HCT116 (cell line): ENCODE measurements at regions not wholly inside any gene's neighbourhood (a gene's known extent, or its start where the extent isn't known, plus 50 kb on each side); places are given as distances from the start of the nearest gene placed in this dataset.

Source experiments
- ATAC-seq: fragments of 200-7000 bp; cut with Tn5 transposase; 2 replicates; pipeline ENCODE4 v1.9.1; 2020; ENCODE audit warnings: mild to moderate bottlenecking, moderate library complexity
- BruUV-seq: library from RNA; stranded (reverse); fragments of 400-500 nt; replicated peaks from 2 replicates; lab custom pipeline; 2021; lab: Mats Ljungman, UMichigan
- CTCF ChIA-PET: fragments of 300-600 bp; sonication (Branson Sonifier 250); formaldehyde crosslinking; loops from one replicate; lab custom pipeline; 2021; ENCODE audit warnings: antibody characterized with exemption; lab: Charles Lee
- POLR2A ChIA-PET: fragments of 300-600, 350-600 bp; sonication (Branson Sonifier 250); formaldehyde crosslinking; loops from one replicate; lab custom pipeline; 2021; ENCODE audit warnings: antibody characterized with exemption; lab: Charles Lee
- RAD21 ChIA-PET, 2 experiments: fragments of 300-600 bp; sonication (Branson Sonifier 250); formaldehyde crosslinking; loops; one replicate each; lab custom pipeline; 2023; ENCODE audit warnings: low total read pairs in 2 of 2; ENCODE audit not compliant: uncharacterized antibody in 2 of 2, unreplicated experiment in 2 of 2, low non-redundant PET in 1 of 2; lab: Charles Lee
- DNase-seq: peaks from one replicate; pipeline ENCODE4 v3.0.0-alpha.2; 2010; ENCODE audit warnings: low read depth, low spot score
- H2AFZ ChIP-seq: fragments of 200-600 bp; shearing (Covaris generic), sonication (generic); 2 replicates; pipeline ENCODE4 v1.6.1; 2017; ENCODE audit warnings: low read depth, mixed run types, mixed read lengths, antibody characterized with exemption, low read length; ENCODE audit not compliant: poor library complexity, severe bottlenecking
- H3K27ac ChIP-seq: 2 replicates; pipeline ENCODE4 v1.5.1; 2012; ENCODE audit warnings: low read depth, low read length
- H3K27me3 ChIP-seq: fragments of 200-600 bp; sonication (generic); 2 replicates; pipeline ENCODE4 v1.6.1; 2016; ENCODE audit warnings: mixed run types, low read length, mixed read lengths; ENCODE audit not compliant: insufficient read depth
- H3K36me3 ChIP-seq, 2 experiments: fragments of 200-500 bp in 1 of 2; fragments of 200-600 bp in 1 of 2; sonication (Bioruptor generic) in 1 of 2; sonication (generic) in 1 of 2; 2 replicates each; pipeline versions ENCODE4 v1.5.1 to v1.6.1; 2014 to 2016; ENCODE audit warnings: low read length in 2 of 2, inconsistent platforms in 1 of 2, mixed read lengths in 1 of 2, mixed run types in 1 of 2; ENCODE audit not compliant: insufficient read depth in 2 of 2, control insufficient read depth in 1 of 2
- H3K4me1 ChIP-seq, 2 experiments: fragments of 200-600 bp in 1 of 2; sonication (generic) in 1 of 2; 2 replicates each; pipeline versions ENCODE4 v1.5.1 to v1.6.1; 2012 to 2017; ENCODE audit warnings: low read length in 2 of 2, inconsistent platforms in 1 of 2, mild to moderate bottlenecking in 1 of 2, mixed read lengths in 1 of 2, mixed run types in 1 of 2, moderate library complexity in 1 of 2; ENCODE audit not compliant: insufficient read depth in 2 of 2, control insufficient read depth in 1 of 2
- H3K4me2 ChIP-seq: fragments of 200-600 bp; sonication (generic); 2 replicates; pipeline ENCODE4 v1.6.1; 2017; ENCODE audit warnings: mixed run types, low read length, mixed read lengths
- H3K4me3 ChIP-seq, 2 experiments: fragments of 200-600 bp in 1 of 2; sonication (generic) in 1 of 2; replicated peaks in 1 of 2; 2 replicates each; pipeline ENCODE4 v1.5.1; 2011 to 2016; ENCODE audit warnings: low read length in 2 of 2, control low read depth in 1 of 2, low read depth in 1 of 2, mild to moderate bottlenecking in 1 of 2, mixed read lengths in 1 of 2, mixed run types in 1 of 2
- H3K79me2 ChIP-seq: fragments of 200-600 bp; sonication (generic); 2 replicates; pipeline ENCODE4 v1.6.1; 2017; ENCODE audit warnings: mild to moderate bottlenecking, mixed run types, low read length, moderate library complexity, mixed read lengths; ENCODE audit not compliant: insufficient read depth
- H3K9ac ChIP-seq: fragments of 200-600 bp; sonication (generic); 2 replicates; pipeline ENCODE4 v1.6.1; 2016; ENCODE audit warnings: low read length, mixed read lengths
- H3K9me2 ChIP-seq: fragments of 200-600 bp; sonication (generic), shearing (Covaris generic); 2 replicates; pipeline ENCODE4 v1.6.1; 2017; ENCODE audit warnings: mixed run types, mild to moderate bottlenecking, moderate library complexity; ENCODE audit not compliant: insufficient read depth
- H3K9me3 ChIP-seq, 2 experiments: fragments of 200-500 bp in 1 of 2; fragments of 200-600 bp in 1 of 2; sonication (Bioruptor generic) in 1 of 2; sonication (generic) in 1 of 2; 2 replicates each; pipeline ENCODE4 v1.6.1; 2014 to 2017; ENCODE audit warnings: low read length in 2 of 2, mixed read lengths in 2 of 2, inconsistent platforms in 1 of 2, low read depth in 1 of 2, mild to moderate bottlenecking in 1 of 2, mixed run types in 1 of 2, moderate library complexity in 1 of 2; ENCODE audit not compliant: control insufficient read depth in 1 of 2, insufficient read depth in 1 of 2
- H4K20me1 ChIP-seq: fragments of 200-600 bp; sonication (generic), shearing (Covaris generic); 2 replicates; pipeline ENCODE4 v1.6.1; 2017; ENCODE audit warnings: mixed run types, mild to moderate bottlenecking, moderate library complexity; ENCODE audit not compliant: insufficient read depth
- CBX3 ChIP-seq: IDR thresholded peaks from 2 replicates; pipeline ENCODE4 v1.6.1; 2012; ENCODE audit warnings: low read depth
- EGR1 ChIP-seq: IDR thresholded peaks from 2 replicates; pipeline ENCODE4 v1.6.1; 2012; ENCODE audit warnings: low read depth
- POLR2AphosphoS5 ChIP-seq: IDR thresholded peaks from 2 replicates; pipeline ENCODE4 v1.6.1; 2011; ENCODE audit warnings: mild to moderate bottlenecking, low read depth, low read length, moderate library complexity
- SIN3A ChIP-seq: IDR thresholded peaks from 2 replicates; pipeline ENCODE4 v1.6.1; 2012; ENCODE audit warnings: low read depth
- SRF ChIP-seq: IDR thresholded peaks from 2 replicates; pipeline ENCODE4 v1.6.1; 2012; ENCODE audit warnings: low read depth
- TCF7L2 ChIP-seq: IDR thresholded peaks from 2 replicates; pipeline ENCODE4 v1.7.0; 2011; ENCODE audit warnings: borderline replicate concordance, inconsistent platforms; ENCODE audit not compliant: insufficient read depth, insufficient read length; ENCODE audit errors: extremely low read depth
- YY1 ChIP-seq: IDR thresholded peaks from 2 replicates; pipeline ENCODE4 v1.6.1; 2011; ENCODE audit warnings: low read length, low read depth, moderate library complexity, mild to moderate bottlenecking; ENCODE audit not compliant: insufficient replicate concordance; ENCODE audit errors: extremely low read depth
- ZBTB33 ChIP-seq: IDR thresholded peaks from 2 replicates; pipeline ENCODE4 v1.6.1; 2011; ENCODE audit warnings: mild to moderate bottlenecking, low read length, moderate library complexity; ENCODE audit not compliant: insufficient replicate concordance; ENCODE audit errors: extremely low read depth
- intact Hi-C: fragments of 100-400 bp; cut with micrococcal nuclease; formaldehyde crosslinking; loops from 2 replicates; pipeline ENCODE4 v1.10.0; 2022

DNA sequence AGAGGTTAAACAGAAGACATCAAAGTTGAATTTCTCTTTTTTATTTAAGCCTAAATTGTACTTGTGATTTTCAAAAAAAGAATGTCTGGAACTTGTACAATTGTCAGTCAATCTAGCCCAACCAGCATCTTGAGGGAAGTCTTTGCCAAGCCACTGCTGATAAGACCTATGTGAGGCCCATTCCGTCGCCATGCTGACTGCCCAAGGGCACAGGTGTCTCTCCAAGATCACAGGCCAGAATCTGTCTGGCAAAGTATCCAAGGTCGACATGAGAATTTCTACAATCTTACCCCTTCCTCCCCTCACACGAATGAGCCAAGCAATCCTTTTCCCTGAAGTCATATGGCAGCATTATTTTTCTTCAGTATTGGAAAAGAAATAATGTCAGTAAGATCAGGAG, 614.5 kb downstream of the CBLN4 start:
- CTCF ChIA-PET: no interaction called here
- Histone ChIP-seq H3K27ac (no peak overlapping the region), H3K4me3 (no peak overlapping the region), H3K9me3 (peaks cover 9 to 23% of the 10 kb centered on the region in 2 experiments; a peak in 2 of 4 replicates), H3K79me2 (no peaks in the 10 kb centered on the region), H3K4me2 (no peak overlapping the region), H3K4me1 (no peaks in the 10 kb centered on the region), H3K27me3 (no peaks in the 10 kb centered on the region), H3K9me2 (no peaks in the 10 kb centered on the region), H2AFZ (no peak overlapping the region), H4K20me1 (no peaks in the 10 kb centered on the region), H3K36me3 (no peaks in the 10 kb centered on the region), H3K9ac (no peak overlapping the region)
- intact Hi-C loops: no loop called here
- ATAC-seq: no peak
- BruUV-seq: no TSS peak
- TF ChIP-seq ZBTB33: no peak
- TF ChIP-seq YY1: no peak
- TF ChIP-seq TCF7L2: no peak
- TF ChIP-seq POLR2AphosphoS5: no peak
- TF ChIP-seq SRF: no peak
- POLR2A ChIA-PET: no interaction called here
- DNase-seq: no peak
- RAD21 ChIA-PET: no interaction called here

DNA sequence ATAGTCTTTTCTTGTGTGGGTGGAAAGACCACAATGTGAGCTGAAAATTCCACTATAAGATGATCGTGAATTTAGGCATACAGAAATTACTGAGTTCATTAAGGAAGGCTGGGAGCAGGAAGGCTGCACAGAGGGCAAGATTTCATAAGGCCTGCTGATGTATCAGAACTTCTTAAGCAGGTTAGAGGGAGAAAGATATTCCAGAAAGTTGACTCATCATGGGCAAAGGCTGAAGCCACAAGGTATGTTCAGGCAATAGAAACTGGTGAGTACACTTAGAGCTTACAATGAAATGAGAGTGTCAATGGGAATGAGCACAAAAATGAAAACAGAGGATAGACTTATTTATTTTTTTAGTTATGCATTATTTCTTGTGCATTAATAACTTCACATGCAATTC, 618.6 kb downstream of the CBLN4 start:
- H3K4me3 ChIP-seq: no peak overlapping the region
- TF ChIP-seq SRF (no peak), CBX3 (no peak), EGR1 (no peak), SIN3A (no peak)
- ChIA-PET RAD21 (no interaction called here), CTCF (no interaction called here), POLR2A (no interaction called here)
- intact Hi-C loops: no loop called here
- no peak overlapping the region for H2AFZ ChIP-seq
- no peak overlapping the region for H3K27ac ChIP-seq
- no TSS peak for BruUV-seq
- H4K20me1 ChIP-seq: no peaks in the 10 kb centered on the region
- H3K4me2 ChIP-seq: no peak overlapping the region
- H3K79me2 ChIP-seq: no peaks in the 10 kb centered on the region
- ATAC-seq (no peak), DNase-seq (no peak)
- H3K4me1 ChIP-seq: no peaks in the 10 kb centered on the region
- no peak overlapping the region for H3K9ac ChIP-seq
- no peaks in the 10 kb centered on the region for H3K36me3 ChIP-seq
- H3K27me3 ChIP-seq: no peaks in the 10 kb centered on the region
- peaks cover 14 to 17% of the 10 kb centered on the region in 2 experiments; a peak in 2 of 4 replicates for H3K9me3 ChIP-seq
- H3K9me2 ChIP-seq: no peaks in the 10 kb centered on the region
